Transverse colon (tissue), 4 donors: ENCODE measurements at regions not wholly inside any gene's neighbourhood (a gene's known extent, or its start where the extent isn't known, plus 50 kb on each side); places are given as distances from the start of the nearest gene placed in this dataset.

Source experiments
- CTCF ChIP-seq, 5 experiments: fragments of 200-600 bp in 3 of 5; fragments of 450-650 bp in 2 of 5; sonication (generic) in 3 of 5; IDR thresholded peaks; 1 replicate in 2 of 5; 2 replicates in 3 of 5; pipeline ENCODE4 v1.5.1; 2016 to 2017; ENCODE audit warnings: antibody characterized with exemption in 5 of 5, inconsistent platforms in 3 of 5, mild to moderate bottlenecking in 2 of 5, moderate library complexity in 1 of 5
- EP300 ChIP-seq: sonication (generic); formaldehyde crosslinking; IDR thresholded peaks from one replicate; pipeline ENCODE4 v1.6.1; 2017; ENCODE audit warnings: antibody characterized with exemption, low read depth
- POLR2A ChIP-seq: fragments of 450-650 bp; IDR thresholded peaks from one replicate; pipeline ENCODE4 v1.6.1; 2016; ENCODE audit warnings: antibody characterized with exemption, mild to moderate bottlenecking, moderate library complexity
- POLR2AphosphoS5 ChIP-seq, 3 donors: sonication (generic); formaldehyde crosslinking; IDR thresholded peaks; one replicate each; pipeline ENCODE4 v1.6.1; 2016; ENCODE audit warnings: antibody characterized with exemption in 3 of 3

GRCh38 chr13:33560726-33561125 is 257.2 kb upstream of the RFC3 start:
- TF ChIP-seq CTCF (IDR thresholded peaks at IDR 0.05) (no peak), POLR2A (no peak), POLR2AphosphoS5 (IDR thresholded peaks at IDR 0.05) (no peak), EP300 (no peak)
